Fibroblast of villous mesenchyme (primary cell): ENCODE measurements at regions not wholly inside any gene's neighbourhood (a gene's known extent, or its start where the extent isn't known, plus 50 kb on each side); places are given as distances from the start of the nearest gene placed in this dataset.
A peak's percentile ranks its signal among the peaks of the same experiment; 100 is the strongest.

Experiments
- DNase-seq: peaks from one replicate; pipeline ENCODE4 v3.0.0-alpha.2; 2010; ENCODE audit warnings: low read depth
- H3K4me3 ChIP-seq: 2 replicates; pipeline ENCODE4 v1.5.1; 2011; ENCODE audit warnings: low read depth, mild to moderate bottlenecking, low read length
- CTCF ChIP-seq: IDR thresholded peaks from 2 replicates; pipeline ENCODE4 v1.5.1; 2012; ENCODE audit warnings: low read depth, mild to moderate bottlenecking, low read length; ENCODE audit not compliant: insufficient read depth

GRCh38 chr3:89964347-89964746, 856.9 kb downstream of the EPHA3 start:
- H3K4me3 ChIP-seq = no peak overlapping the region
- peak; percentile 60 for DNase-seq
- TF ChIP-seq CTCF = no peak

GRCh38 chr3:89966877-89967665, 859.6 kb downstream of the EPHA3 start:
- DNase-seq = no peak

GRCh38 chr3:89971329-89971728, 863.9 kb downstream of the EPHA3 start:
- no peak for DNase-seq
- TF ChIP-seq CTCF = no peak
- no peak overlapping the region for H3K4me3 ChIP-seq

More at GRCh38 chr3:89966877-89967665, 859.6 kb downstream of the EPHA3 start:
- H3K4me3 ChIP-seq = no peak overlapping the region
- no peak for TF ChIP-seq CTCF

- no peak overlapping the region for H3K4me3 ChIP-seq
- DNase-seq = no peak
- TF ChIP-seq CTCF = no peak
These were observed 865.7 kb downstream of the EPHA3 start for GRCh38 chr3:89973156-89973555.

- TF ChIP-seq CTCF = no peak
- H3K4me3 ChIP-seq = no peak overlapping the region
- DNase-seq = no peak
These were observed 867.6 kb downstream of the EPHA3 start for GRCh38 chr3:89974903-89975519.

GRCh38 chr3:89983449-89983848, 876.0 kb downstream of the EPHA3 start:
- no peak for DNase-seq
- no peak for TF ChIP-seq CTCF
- H3K4me3 ChIP-seq = no peak overlapping the region
